Endodermal cell (in vitro differentiated cells): ENCODE measurements at regions not wholly inside any gene's neighbourhood (a gene's known extent, or its start where the extent isn't known, plus 50 kb on each side); places are given as distances from the start of the nearest gene placed in this dataset.

Experiments used
- DNase-seq: peaks from one replicate; pipeline ENCODE4 v3.0.0-alpha.2; 2017
- H3K27ac ChIP-seq: 2 replicates; pipeline ENCODE4 v1.5.1; 2013; ENCODE audit warnings: mild to moderate bottlenecking, low read depth, low read length, moderate library complexity
- H3K27me3 ChIP-seq: 2 replicates; pipeline ENCODE4 v1.6.1; 2013; ENCODE audit warnings: mild to moderate bottlenecking, low read length, moderate library complexity; ENCODE audit not compliant: insufficient read depth, control insufficient read depth, poor library complexity, severe bottlenecking
- H3K36me3 ChIP-seq: 2 replicates; pipeline ENCODE4 v1.7.0; 2013; ENCODE audit warnings: mild to moderate bottlenecking, low read length, moderate library complexity; ENCODE audit not compliant: control insufficient read depth, insufficient read depth
- H3K4me1 ChIP-seq: one replicate; pipeline ENCODE4 v1.7.0; 2013; ENCODE audit warnings: low read length; ENCODE audit not compliant: control insufficient read depth, insufficient read depth
- H3K4me3 ChIP-seq: 2 replicates; pipeline ENCODE4 v1.5.1; 2013; ENCODE audit warnings: mild to moderate bottlenecking, low read length, moderate library complexity
- H3K9ac ChIP-seq: 2 replicates; pipeline ENCODE4 v1.6.1; 2013; ENCODE audit warnings: mild to moderate bottlenecking, low read length, moderate library complexity; ENCODE audit not compliant: poor library complexity, severe bottlenecking; ENCODE audit errors: extremely low read depth
- H3K9me3 ChIP-seq: 2 replicates; pipeline ENCODE4 v1.6.1; 2013; ENCODE audit warnings: mild to moderate bottlenecking, low read length, moderate library complexity; ENCODE audit not compliant: control insufficient read depth
- H3K27ac Mint-ChIP-seq: 2 replicates; pipeline ENCODE4 v1.8.0; 2020; ENCODE audit warnings: mixed read lengths
- H3K27me3 Mint-ChIP-seq: 2 replicates; pipeline ENCODE4 v1.8.0; 2021; ENCODE audit warnings: mild to moderate bottlenecking, mixed read lengths; ENCODE audit not compliant: insufficient read depth
- H3K36me3 Mint-ChIP-seq: 2 replicates; pipeline ENCODE4 v1.8.0; 2020; ENCODE audit warnings: low read depth, mixed read lengths
- H3K4me1 Mint-ChIP-seq: 2 replicates; pipeline ENCODE4 v1.8.0; 2020; ENCODE audit warnings: mixed read lengths
- H3K4me3 Mint-ChIP-seq: 2 replicates; pipeline ENCODE4 v1.8.0; 2020; ENCODE audit warnings: mild to moderate bottlenecking, moderate library complexity, mixed read lengths
- H3K9me3 Mint-ChIP-seq: 2 replicates; pipeline ENCODE4 v1.8.0; 2020; ENCODE audit warnings: mild to moderate bottlenecking, mixed read lengths
- WGBS, 2 experiments: methylation state at CpG; one replicate each; pipeline versions ENCODE4 v1.1.5 to v1.1.7; 2013; ENCODE audit warnings: missing lambda C conversion rate in 2 of 2, mixed read lengths in 1 of 2; ENCODE audit not compliant: insufficient coverage in 1 of 2, insufficient read length in 1 of 2; 5-methylcytosine and 5-hydroxymethylcytosine counted together
- TF ChIP-seq, protein P1 (sequence below): fragments of 200-600 bp; sonication (generic); conservative IDR thresholded peaks from 2 replicates; pipeline ENCODE4 v1.5.0; 2021; ENCODE audit warnings: antibody characterized with exemption, mild to moderate bottlenecking

DNA sequence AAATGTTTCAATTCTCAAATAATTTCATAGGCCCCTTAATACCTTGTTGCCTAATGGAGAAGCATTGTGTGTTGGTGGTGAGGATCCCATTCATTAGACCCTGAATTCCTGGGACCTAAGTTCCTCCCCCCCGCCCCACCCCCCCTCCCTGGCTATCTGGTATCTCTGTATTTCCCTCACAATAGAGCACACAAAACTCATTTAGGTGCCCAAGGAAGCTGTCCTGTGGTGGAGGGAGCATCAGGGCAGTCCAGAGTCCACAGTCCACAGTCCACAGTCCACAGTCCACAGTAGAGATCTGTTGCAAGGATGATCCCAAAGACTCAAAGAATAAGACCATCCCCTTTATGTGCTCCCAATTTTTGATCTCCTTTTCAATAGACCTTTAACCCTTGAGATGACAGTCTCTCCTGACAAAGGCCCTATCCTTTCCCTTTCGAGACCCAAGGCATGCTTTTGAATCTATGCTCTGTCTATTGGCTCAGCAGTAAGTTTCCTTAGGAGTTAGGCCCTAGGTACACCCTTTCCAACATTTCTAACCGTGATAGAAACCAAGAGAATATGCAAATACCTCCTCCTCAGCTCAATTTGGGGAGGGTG, 123.9 kb downstream of the ZBTB18 start:
- H3K9me3 ChIP-seq = no peaks in the 10 kb centered on the region
- Mint-ChIP-seq H3K4me1 (peaks cover 3% of the 10 kb centered on the region), H3K36me3 (no peaks in the 10 kb centered on the region), H3K27ac (no peak overlapping the region), H3K27me3 (no peaks in the 10 kb centered on the region), H3K4me3 (no peak overlapping the region), H3K9me3 (no peaks in the 10 kb centered on the region)
- no peaks in the 10 kb centered on the region for H3K27me3 ChIP-seq
- H3K9ac ChIP-seq = no peak overlapping the region
- TF ChIP-seq, protein P1, sequence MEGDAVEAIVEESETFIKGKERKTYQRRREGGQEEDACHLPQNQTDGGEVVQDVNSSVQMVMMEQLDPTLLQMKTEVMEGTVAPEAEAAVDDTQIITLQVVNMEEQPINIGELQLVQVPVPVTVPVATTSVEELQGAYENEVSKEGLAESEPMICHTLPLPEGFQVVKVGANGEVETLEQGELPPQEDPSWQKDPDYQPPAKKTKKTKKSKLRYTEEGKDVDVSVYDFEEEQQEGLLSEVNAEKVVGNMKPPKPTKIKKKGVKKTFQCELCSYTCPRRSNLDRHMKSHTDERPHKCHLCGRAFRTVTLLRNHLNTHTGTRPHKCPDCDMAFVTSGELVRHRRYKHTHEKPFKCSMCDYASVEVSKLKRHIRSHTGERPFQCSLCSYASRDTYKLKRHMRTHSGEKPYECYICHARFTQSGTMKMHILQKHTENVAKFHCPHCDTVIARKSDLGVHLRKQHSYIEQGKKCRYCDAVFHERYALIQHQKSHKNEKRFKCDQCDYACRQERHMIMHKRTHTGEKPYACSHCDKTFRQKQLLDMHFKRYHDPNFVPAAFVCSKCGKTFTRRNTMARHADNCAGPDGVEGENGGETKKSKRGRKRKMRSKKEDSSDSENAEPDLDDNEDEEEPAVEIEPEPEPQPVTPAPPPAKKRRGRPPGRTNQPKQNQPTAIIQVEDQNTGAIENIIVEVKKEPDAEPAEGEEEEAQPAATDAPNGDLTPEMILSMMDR = no peak
- DNase-seq = no peak
- no peaks in the 10 kb centered on the region for H3K4me1 ChIP-seq
- no peaks in the 10 kb centered on the region for H3K36me3 ChIP-seq
- no peak overlapping the region for H3K27ac ChIP-seq
- 25 to 56% methylated on average over 1 to 2 of the region's 3 CpGs for WGBS, 2 experiments
- H3K4me3 ChIP-seq = no peak overlapping the region

DNA sequence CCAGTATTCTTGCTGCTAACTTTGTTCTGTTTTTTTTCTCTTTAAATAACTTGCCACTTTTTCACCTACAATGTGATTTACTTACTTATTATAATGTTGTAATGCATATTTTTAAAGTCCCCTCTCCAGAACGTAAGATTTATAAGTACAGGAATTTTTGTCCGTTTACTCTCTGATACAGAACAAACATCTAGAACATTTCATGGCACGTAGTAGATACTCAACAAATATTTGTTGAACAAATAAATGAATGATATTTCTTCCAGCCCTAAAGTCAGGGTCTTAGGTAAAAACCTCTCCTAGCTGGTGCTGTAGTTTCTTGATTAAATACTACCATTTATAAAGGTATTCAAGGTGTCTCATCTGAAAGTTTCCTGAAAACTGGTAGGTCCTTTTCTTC, 125.1 kb downstream of the ZBTB18 start:
- peaks cover 3% of the 10 kb centered on the region for H3K4me1 Mint-ChIP-seq
- no peak overlapping the region for H3K9ac ChIP-seq
- H3K4me3 ChIP-seq = no peak overlapping the region
- no peak overlapping the region for H3K27ac ChIP-seq
- DNase-seq = no peak
- no peaks in the 10 kb centered on the region for H3K27me3 Mint-ChIP-seq
- H3K9me3 Mint-ChIP-seq = no peaks in the 10 kb centered on the region
- H3K9me3 ChIP-seq = no peaks in the 10 kb centered on the region
- no peaks in the 10 kb centered on the region for H3K36me3 ChIP-seq
- no peak overlapping the region for H3K27ac Mint-ChIP-seq
- H3K36me3 Mint-ChIP-seq = no peaks in the 10 kb centered on the region
- H3K4me1 ChIP-seq = no peaks in the 10 kb centered on the region
- H3K27me3 ChIP-seq = no peaks in the 10 kb centered on the region
- TF ChIP-seq, protein P1 = no peak
- H3K4me3 Mint-ChIP-seq = no peak overlapping the region
- WGBS, 2 experiments = 100% methylated on average over 3 of the region's 3 CpGs; no CpG with 5 or more reads in 1 of the 2 experiments

DNA sequence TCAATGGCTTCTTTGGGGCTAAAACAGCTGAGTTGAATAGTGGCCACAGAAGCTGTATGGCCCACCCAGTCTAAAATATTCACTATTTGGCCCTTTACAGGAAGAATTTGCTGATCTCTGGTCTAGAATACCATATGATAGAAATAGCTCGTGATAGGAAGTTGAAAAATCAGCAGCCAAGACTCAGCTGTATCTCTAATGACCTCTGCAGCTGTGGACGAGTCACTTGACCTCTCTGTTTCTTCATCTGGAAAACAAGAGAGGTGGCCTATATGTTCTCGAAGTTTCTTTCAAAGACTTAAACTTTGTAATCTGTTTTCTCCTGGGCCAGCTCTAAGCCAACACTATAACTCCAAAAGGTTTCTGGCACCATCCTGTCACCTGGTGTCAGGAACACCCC, 129.2 kb downstream of the ZBTB18 start:
- no peak overlapping the region for H3K27ac Mint-ChIP-seq
- WGBS, 2 experiments = 93 to 97% methylated on average over 3 of the region's 3 CpGs

More for the DNA sequence above, 129.2 kb downstream of the ZBTB18 start:
- Mint-ChIP-seq H3K4me3 (no peak overlapping the region), H3K36me3 (no peaks in the 10 kb centered on the region), H3K4me1 (peaks cover under 1% of the 10 kb centered on the region), H3K9me3 (no peaks in the 10 kb centered on the region), H3K27me3 (no peaks in the 10 kb centered on the region)
- H3K9ac ChIP-seq = no peak overlapping the region
- H3K4me3 ChIP-seq = no peak overlapping the region
- no peaks in the 10 kb centered on the region for H3K36me3 ChIP-seq
- H3K4me1 ChIP-seq = no peaks in the 10 kb centered on the region
- no peak overlapping the region for H3K27ac ChIP-seq
- H3K9me3 ChIP-seq = no peaks in the 10 kb centered on the region
- DNase-seq = no peak
- H3K27me3 ChIP-seq = no peaks in the 10 kb centered on the region
- TF ChIP-seq, protein P1 = no peak
